Cardiac fibroblast (primary cell): ENCODE measurements at regions not wholly inside any gene's neighbourhood (a gene's known extent, or its start where the extent isn't known, plus 50 kb on each side); places are given as distances from the start of the nearest gene placed in this dataset.

Source experiments
- DNase-seq, 2 donors: peaks; one replicate each; pipeline versions ENCODE4 v3.0.0 to v3.0.0-alpha.2; 2010; ENCODE audit warnings: low read depth in 2 of 2
- H3K4me3 ChIP-seq, 2 donors: replicated peaks in 1 of 2; 1 replicate in 1 of 2; 2 replicates in 1 of 2; pipeline ENCODE4 v1.5.1; 2011; ENCODE audit warnings: low read depth in 2 of 2, low read length in 2 of 2, mild to moderate bottlenecking in 2 of 2, moderate library complexity in 1 of 2
- TF ChIP-seq, protein P1 (sequence below): IDR thresholded peaks from one replicate; pipeline ENCODE4 v1.5.1; 2011; ENCODE audit warnings: low read depth, mild to moderate bottlenecking, low read length, inconsistent platforms

- H3K4me3 ChIP-seq, result no peak overlapping the region
- no peak for DNase-seq
- TF ChIP-seq, protein P1, sequence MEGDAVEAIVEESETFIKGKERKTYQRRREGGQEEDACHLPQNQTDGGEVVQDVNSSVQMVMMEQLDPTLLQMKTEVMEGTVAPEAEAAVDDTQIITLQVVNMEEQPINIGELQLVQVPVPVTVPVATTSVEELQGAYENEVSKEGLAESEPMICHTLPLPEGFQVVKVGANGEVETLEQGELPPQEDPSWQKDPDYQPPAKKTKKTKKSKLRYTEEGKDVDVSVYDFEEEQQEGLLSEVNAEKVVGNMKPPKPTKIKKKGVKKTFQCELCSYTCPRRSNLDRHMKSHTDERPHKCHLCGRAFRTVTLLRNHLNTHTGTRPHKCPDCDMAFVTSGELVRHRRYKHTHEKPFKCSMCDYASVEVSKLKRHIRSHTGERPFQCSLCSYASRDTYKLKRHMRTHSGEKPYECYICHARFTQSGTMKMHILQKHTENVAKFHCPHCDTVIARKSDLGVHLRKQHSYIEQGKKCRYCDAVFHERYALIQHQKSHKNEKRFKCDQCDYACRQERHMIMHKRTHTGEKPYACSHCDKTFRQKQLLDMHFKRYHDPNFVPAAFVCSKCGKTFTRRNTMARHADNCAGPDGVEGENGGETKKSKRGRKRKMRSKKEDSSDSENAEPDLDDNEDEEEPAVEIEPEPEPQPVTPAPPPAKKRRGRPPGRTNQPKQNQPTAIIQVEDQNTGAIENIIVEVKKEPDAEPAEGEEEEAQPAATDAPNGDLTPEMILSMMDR, result no peak
These were observed 362.0 kb downstream of the SEC14L1 start for GRCh38 chr17:77502626-77503292.

DNA sequence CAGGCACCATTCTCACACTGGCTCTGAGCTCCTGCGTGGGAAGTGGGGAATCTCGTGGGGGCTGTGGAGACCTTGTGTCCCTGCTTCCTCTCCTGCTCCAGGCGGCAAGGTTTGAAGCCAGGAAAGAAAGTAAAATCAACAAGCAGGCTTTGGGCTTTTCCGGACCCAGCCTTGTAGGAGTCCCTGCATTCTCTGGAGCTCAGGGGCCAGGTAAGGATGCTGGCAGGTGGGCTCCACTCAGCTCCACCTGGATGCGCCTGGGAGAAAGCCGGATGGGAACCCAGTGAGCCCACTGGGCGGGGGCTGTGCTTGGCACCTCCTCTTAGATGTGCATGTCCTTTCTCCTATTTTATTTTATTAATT lies 362.5 kb downstream of the SEC14L1 start:
- DNase-seq, result no peak
- TF ChIP-seq, protein P1, result no peak
- no peak overlapping the region for H3K4me3 ChIP-seq

DNA sequence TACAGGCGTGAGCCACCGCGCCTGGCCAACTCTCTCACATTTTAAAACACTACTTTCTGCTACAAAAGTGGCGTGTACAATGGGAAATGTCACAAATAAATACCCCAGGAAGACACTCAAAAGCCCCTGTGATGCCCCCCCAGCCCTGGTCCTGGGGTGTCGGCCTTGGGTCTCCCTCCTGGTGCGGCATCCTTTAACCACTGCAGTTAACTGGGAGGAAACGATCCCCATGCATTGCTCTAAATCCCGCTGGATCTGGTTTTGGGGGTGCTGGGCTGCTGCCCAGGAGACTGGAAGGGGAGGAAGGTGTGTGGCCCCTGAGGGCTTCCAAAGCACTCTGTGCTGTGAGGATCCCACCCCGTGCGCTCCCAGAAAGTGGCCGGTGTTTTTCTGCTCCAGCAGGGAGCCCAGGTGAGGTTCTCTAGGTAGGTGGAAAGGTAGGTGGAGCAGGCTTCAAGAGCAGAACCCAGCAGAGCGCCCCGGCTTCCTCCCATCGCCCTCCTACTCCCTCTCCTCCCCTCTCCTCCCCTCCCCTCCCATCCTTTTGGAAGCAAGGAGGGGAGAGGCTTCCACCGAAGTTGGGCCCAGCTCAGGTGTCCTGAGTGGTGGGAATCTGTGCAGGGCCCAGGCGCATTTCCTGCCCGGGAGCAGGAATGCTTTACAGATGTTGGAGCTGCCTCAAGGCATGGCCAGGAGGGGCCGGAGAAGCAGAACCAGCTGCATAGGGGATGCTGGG lies 363.3 kb downstream of the SEC14L1 start:
- no peak for DNase-seq
- no peak overlapping the region for H3K4me3 ChIP-seq
- TF ChIP-seq, protein P1, result no peak

DNA sequence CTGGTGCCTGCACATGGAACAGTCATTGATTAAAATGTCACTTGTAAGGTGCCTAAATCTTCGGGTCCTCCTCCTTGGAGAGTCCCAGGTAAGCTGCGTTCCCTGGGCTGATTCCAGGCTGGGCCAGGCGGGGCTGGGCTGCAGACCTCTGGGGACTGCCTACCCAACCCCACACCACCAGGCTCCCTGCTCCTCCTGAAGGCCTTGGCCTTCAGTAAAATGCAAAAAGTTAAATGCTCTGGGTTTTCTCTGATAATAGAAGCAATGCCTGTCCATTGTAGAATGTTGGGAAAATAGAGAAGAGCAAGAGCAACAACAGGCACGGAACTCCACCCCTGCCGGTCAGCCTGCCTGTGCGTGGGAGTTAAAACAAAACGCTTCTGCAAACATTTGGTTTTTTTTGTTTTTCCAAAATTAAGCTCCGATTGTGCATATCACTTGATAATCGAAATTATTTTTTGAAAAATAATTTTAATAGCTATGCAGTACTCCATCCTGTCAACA lies 363.9 kb downstream of the SEC14L1 start:
- TF ChIP-seq, protein P1, result no peak
- no peak for DNase-seq

GRCh38 chr17:77505181-77505639 lies 364.4 kb downstream of the SEC14L1 start:
- DNase-seq, result no peak
- H3K4me3 ChIP-seq, result no peak overlapping the region
- TF ChIP-seq, protein P1, result no peak

More for the DNA sequence above, 363.9 kb downstream of the SEC14L1 start:
- H3K4me3 ChIP-seq, result no peak overlapping the region

DNA sequence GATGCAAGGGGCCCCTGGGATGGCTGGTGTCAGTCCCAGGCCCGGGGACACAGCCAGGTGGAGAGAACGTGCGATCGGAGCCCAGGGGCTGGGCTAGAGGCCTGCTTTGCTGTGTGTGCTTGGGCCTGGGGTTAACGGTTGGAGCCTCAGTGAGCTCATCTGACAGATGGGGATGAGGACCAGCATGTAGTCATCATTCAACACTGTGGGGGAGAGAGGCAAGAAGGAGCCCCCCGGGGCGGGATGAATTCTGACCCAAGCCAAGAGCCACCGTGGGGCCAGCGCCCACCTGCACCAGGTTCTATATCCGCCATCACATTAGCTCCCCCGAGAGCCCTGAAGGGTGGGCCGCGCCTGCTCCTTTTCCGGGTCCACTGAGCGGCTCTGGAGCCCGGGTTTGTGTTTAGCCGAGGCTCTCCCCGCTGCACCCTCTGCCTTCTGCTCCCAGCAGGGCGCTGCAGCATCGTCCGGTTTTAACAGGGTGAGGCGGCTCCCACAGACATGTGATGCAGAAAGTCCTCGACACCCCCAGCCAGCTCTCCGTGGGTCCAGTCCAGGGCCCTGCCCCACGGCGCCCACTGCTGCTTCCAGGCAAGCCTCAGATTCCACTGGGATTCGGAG lies 365.7 kb downstream of the SEC14L1 start:
- no peak overlapping the region for H3K4me3 ChIP-seq
- DNase-seq, result no peak
- TF ChIP-seq, protein P1, result no peak
